Lung microvascular endothelial cell (primary cell): ENCODE measurements at regions not wholly inside any gene's neighbourhood (a gene's known extent, or its start where the extent isn't known, plus 50 kb on each side); places are given as distances from the start of the nearest gene placed in this dataset.

ENCODE experiments used
- DNase-seq, 2 donors: peaks; one replicate each; pipeline versions ENCODE4 v3.0.0 to v3.0.0-alpha.2; 2010; ENCODE audit warnings: low read depth in 2 of 2

DNA sequence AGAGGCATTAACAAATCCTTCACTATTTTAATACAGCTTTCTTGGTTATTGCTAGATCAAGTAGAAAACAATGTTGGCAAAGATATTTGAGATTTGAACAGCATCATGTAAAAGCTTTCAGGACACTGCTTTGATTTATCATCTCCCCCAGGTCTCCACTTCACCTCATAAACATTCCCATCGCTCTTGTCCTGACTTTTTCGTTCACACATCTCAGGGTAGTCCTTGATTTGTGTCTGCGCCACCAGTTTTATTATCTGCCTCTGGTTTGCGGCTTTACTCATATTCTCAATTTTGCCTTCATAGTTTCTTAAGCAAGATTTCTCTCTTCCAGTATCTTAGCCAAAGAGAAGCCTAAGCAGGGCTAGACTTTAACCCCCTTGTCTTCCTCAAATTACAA lies 63.5 kb upstream of the ROR1 start:
- DNase-seq: no peak

DNA sequence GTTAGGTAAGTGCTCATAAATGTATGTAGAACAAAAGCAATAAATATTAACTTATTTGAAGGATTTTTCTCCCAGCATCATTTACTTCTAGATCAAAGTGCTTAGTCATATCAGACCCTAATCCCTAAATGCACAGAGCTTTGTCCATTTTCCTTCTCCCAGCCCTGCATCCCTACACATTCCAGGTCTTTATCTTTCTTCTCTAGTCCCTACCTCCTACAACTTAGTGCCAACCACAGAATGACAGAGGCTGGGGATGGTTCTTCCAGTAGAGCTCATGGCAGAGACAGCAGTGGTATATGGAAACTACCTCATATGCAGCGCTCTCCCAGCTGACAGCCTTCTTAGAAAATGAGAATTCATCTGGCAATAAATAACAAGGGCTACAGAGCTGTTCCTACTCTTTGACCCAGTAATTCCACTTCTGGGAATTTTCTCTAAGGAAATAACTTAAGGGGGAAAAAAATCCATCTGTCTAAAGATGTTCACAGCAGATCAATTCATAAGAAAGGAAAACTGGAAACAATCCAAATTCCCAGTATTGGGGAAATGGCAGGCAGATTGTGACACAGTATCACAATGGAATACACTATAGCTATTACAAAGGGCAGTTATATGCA lies 62.9 kb upstream of the ROR1 start:
- DNase-seq: no peak

DNA sequence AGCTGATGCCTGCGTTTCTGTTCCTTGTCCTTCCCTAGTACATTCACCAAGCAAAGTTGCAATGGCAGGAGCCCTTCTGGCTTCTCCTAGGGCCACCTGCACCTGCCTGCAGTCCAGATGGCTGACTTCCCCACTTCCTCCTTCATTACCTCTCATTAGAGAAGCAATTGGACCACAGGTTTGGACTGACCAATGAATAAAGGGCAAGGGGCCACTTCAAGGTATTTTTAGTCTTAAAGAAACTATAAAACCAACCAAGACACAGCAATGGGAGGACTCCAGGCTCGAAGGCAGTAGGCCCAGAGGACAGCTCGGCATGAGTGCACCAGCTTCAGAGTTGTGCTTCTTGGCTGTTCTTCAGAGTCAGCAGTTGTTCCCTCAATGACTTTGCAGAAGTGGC lies 60.8 kb upstream of the ROR1 start:
- DNase-seq: no peak

DNA sequence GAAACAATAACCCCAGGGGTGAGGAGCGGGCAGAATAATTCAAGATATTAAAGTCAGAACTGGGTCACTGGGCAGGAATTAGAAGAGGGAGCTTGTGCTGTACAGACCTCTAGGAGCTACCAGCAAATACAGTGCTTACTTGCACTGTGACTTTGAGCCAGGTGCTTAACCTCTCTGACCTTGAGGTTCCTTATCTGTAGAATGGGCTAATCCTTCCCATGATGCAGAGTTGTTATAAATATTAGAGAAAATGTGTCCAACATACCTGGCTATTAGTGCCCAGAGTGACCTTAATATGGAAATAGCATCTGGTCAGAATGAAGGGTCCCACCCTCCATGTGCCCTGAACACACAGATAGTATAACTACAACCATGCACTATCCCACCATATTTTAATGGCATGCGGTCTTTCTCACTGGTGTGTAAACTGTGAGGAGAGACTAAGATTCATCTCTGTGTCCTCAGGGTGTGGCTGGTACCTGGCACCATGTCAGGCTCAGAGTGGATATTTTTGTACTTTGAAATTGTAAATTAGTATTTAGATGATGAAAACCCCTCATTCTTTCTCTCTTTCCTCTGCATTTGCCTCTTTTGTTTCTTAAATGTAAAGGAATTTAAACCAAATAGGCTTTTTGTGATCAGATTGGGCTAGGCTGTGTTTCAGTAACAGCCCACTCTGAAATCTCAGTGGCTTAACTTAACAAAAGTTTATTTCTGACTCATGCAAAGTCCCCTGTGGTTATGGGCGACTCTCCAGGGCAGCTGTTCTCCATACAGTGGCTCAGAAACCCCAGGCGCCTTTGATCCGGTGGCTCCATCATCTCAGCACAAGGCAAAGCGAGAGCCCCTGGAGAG lies 60.0 kb upstream of the ROR1 start:
- DNase-seq: peak in 1 of 2 donors; percentile 36

DNA sequence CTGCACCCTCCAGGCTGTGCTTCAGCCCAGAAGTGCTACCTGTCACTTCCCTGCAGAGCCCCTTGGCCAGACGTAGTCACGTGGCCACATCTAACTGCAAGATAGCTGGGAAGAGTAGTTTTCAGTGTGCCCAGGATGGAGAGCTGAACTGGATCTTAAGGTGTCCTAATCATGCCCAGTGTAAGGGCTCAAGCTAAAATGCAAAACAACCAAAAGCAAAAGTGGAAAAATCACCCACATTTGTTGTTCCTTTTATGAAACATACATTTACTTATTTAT lies 59.4 kb upstream of the ROR1 start:
- DNase-seq: no peak

DNA sequence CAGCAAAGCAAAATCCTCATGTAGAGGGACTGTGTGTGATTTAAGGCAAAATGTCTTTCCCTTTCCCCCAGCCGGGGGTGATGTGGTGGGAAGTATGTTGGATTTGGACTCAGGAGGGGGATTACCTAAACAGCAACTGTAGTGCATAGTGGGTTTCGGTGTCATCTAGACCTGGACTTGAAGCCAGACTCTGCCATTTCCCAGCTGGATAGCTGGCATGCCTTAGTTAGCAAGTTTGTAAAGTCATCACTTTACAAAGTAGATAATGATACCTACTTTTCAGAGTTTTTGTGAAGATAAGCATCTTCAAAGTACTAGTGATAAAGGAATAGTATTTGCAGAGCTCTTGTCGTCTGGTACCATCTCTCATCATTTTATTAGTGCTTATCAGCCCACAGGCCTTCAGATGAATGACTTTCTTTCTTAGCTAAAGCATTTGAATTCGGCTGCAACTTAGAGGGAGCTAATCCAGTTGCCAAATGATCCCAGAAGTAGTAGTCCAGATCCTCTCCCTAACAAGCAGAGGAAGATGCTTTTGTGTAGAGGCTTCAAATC lies 56.2 kb upstream of the ROR1 start:
- DNase-seq: no peak

DNA sequence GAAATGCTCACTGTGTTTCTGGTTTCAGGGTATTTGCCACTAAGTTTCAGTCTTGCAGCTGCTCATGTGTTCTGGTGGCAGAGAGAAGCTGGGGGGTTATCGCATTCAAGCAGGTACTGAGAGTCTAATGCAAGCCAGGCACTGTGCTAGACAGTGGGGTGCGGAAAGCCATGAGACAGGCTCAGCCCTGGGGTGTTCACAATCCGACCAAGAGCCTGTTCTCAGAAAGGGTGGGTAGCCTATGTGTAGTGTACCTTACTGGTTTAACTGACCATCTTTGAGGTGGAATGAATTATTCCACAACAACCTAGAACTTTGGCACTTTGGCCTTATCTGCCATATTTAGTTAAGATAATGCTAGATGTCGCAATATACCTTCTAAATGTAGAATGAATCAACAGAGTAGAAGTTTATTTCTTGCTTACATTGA lies 55.3 kb upstream of the ROR1 start:
- DNase-seq: no peak

DNA sequence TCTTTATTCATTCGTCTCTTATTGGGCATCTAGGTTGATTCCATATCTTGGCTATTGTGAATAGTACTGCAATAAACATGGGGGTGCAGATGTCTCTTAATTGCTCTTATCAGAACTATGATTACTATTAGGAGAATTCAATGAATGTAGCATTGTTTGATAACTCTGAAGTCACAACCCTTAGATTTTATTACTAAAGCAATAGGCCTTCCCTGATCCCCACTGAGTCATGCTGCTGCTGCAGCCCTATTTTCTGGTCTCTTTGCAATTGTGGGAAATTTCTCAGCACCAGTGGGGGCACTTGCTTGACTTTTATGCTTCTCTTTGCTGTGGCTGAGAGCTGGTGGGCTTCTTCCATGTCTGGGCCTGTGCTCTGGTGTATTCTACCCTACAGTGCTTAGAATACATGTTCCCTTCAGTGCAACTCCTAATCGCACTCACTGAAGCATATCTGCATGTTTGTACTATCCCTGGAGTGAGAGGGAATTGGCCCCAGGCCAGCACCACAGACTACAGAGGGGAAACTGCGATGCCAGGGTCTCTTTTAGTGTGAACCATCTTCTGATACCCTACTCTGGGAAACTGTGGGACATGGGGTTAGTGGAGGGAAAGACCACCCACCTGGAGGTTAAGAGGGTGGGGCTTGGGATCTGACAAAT lies 52.2 kb upstream of the ROR1 start:
- DNase-seq: no peak

DNA sequence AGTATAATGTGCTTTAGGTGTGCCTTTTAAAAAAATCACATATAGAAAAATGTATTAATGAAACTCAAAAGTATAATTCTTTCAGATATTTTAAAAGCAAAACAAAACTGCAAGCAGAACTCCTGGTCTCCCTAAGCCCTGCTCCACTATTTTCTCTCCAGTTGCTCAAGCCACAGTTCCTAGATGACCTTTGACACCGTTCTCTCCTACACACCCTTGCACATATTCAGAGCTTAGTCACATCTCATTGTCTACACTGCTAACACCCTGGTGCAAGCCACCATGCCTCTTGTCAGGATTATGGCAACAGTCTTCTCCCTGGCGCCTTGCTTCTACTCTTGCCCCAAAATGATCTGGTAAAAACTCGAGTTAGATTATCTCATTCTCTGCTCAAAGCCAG lies 50.2 kb upstream of the ROR1 start:
- DNase-seq: no peak
